Breast epithelium (tissue), 3 donors: ENCODE measurements at regions not wholly inside any gene's neighbourhood (a gene's known extent, or its start where the extent isn't known, plus 50 kb on each side); places are given as distances from the start of the nearest gene placed in this dataset.

Source experiments
- CTCF ChIP-seq, 3 donors: fragments of 450-650 bp; IDR thresholded peaks; one replicate each; pipeline ENCODE4 v1.5.1; 2016 to 2017; ENCODE audit warnings: antibody characterized with exemption in 3 of 3, mild to moderate bottlenecking in 3 of 3, moderate library complexity in 3 of 3
- POLR2A ChIP-seq: fragments of 450-650 bp; IDR thresholded peaks from one replicate; pipeline ENCODE4 v1.6.1; 2016; ENCODE audit warnings: antibody characterized with exemption, mild to moderate bottlenecking, moderate library complexity

GRCh38 chr14:106037380-106037779 is 511.0 kb downstream of the TMEM121 start:
- TF ChIP-seq POLR2A (no peak), CTCF (IDR thresholded peaks at IDR 0.05) (no peak)
